ENCODE measurements at regions not wholly inside any gene's neighbourhood (a gene's known extent, or its start where the extent isn't known, plus 50 kb on each side); places are given as distances from the start of the nearest gene placed in this dataset.

DNA sequence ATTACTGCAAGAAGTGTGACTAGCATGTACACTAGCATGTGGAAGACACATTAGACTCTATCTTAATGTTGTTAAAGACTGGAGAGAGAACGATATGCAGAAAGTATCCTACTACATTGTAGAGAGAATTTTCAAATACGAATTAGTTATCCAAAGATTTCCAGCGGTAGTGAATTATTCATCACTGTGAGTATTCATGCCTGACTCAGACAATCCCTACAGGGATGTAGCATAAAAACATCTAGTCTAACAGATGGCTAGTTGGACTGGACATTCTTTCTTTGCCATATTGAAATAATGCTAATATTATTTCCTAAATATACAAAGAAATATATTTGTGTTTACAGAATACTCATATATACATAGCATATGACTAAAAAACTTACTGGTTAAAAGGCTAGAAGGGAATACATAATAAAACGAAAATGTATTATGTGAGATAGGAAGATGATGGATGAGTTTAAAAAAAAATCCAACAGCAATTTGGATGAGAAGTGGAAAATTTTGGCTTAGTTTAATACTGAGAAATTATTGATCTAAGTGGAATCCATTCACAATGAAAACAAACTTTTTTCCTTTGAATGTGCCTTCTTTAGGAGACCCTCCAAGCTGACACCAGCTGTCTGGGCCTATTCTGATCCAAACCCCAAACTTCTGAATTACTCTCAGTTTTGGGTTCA, 580.7 kb downstream of the RFPL4B start:
- dilution Hi-C loops (cut with MboI; ENCODE audit: extremely low pct_ligation_motif_present, low sequenced_read_pairs), result no loop called here

More for the DNA sequence above, 580.7 kb downstream of the RFPL4B start:
- DNase-seq (ENCODE audit: low read depth, low spot score) (no peak), FAIRE-seq (no peak)
- Histone ChIP-seq H3K9me1 (replicated peaks; ENCODE audit: control insufficient read depth, extremely low read depth, insufficient read depth, low read length) (no peaks in the 10 kb centered on the region), H3K36me3 (ENCODE audit: control insufficient read depth in 2 of 2, extremely low read depth in 1 of 2, insufficient read depth in 2 of 2, low read length in 2 of 2) (no peaks in the 10 kb centered on the region), H3K9me3 (replicated peaks; ENCODE audit: control insufficient read depth, insufficient read depth, low read length) (peaks cover 1% of the 10 kb centered on the region), H3K4me1 (ENCODE audit: control insufficient read depth, extremely low read depth, insufficient read depth, low read length) (peaks cover 12% of the 10 kb centered on the region), H4K20me1 (replicated peaks; ENCODE audit: control insufficient read depth, extremely low read depth, insufficient read depth, low read length) (no peaks in the 10 kb centered on the region), H2AFZ (ENCODE audit: low read depth, low read length) (no peak overlapping the region), H3K79me2 (ENCODE audit: control insufficient read depth, insufficient read depth, low read length) (no peaks in the 10 kb centered on the region), H3K9ac (replicated peaks; ENCODE audit: extremely low read depth, insufficient read depth, low read length) (no peak overlapping the region), H3K4me2 (ENCODE audit: insufficient read depth, low read length) (no peak overlapping the region), H3K27ac (ENCODE audit: insufficient read depth, low read depth, low read length) (no peak overlapping the region), H3K4me3 (replicated peaks in 1 of 3; ENCODE audit: insufficient read depth in 1 of 3, low read depth in 1 of 3, low read length in 3 of 3) (no peak overlapping the region), H3K27me3 (ENCODE audit: control insufficient read depth in 2 of 2, insufficient read depth in 2 of 2, low read length in 2 of 2) (no peaks in the 10 kb centered on the region)
- BruUV-seq (replicated peaks), result no TSS peak
- ChIA-PET CTCF (no interaction called here), POLR2A (no interaction called here)
- intact Hi-C loops (cut with micrococcal nuclease), result no loop called here
- TF ChIP-seq FOS (IDR thresholded peaks at IDR 0.05; ENCODE audit: borderline replicate concordance, insufficient read depth, low read length) (no peak), POLR2AphosphoS5 (IDR thresholded peaks at IDR 0.05; ENCODE audit: insufficient read depth, low read depth, low read length) (no peak), GATA2 (IDR thresholded peaks at IDR 0.05; ENCODE audit: insufficient read depth, insufficient read length, low read depth, low read length) (no peak), EZH2 (IDR thresholded peaks at IDR 0.05; ENCODE audit: borderline replicate concordance, low read depth, low read length, severe bottlenecking) (no peak), JUN (IDR thresholded peaks at IDR 0.05; ENCODE audit: borderline replicate concordance, insufficient read depth, insufficient read length, low read depth) (no peak), MYC (IDR thresholded peaks at IDR 0.05; ENCODE audit: low read depth, low read length) (no peak), POLR2A (IDR thresholded peaks at IDR 0.05; ENCODE audit: low read depth, low read length) (no peak)
- TF ChIP-seq, protein P1, sequence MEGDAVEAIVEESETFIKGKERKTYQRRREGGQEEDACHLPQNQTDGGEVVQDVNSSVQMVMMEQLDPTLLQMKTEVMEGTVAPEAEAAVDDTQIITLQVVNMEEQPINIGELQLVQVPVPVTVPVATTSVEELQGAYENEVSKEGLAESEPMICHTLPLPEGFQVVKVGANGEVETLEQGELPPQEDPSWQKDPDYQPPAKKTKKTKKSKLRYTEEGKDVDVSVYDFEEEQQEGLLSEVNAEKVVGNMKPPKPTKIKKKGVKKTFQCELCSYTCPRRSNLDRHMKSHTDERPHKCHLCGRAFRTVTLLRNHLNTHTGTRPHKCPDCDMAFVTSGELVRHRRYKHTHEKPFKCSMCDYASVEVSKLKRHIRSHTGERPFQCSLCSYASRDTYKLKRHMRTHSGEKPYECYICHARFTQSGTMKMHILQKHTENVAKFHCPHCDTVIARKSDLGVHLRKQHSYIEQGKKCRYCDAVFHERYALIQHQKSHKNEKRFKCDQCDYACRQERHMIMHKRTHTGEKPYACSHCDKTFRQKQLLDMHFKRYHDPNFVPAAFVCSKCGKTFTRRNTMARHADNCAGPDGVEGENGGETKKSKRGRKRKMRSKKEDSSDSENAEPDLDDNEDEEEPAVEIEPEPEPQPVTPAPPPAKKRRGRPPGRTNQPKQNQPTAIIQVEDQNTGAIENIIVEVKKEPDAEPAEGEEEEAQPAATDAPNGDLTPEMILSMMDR (IDR thresholded peaks at IDR 0.05; ENCODE audit: extremely low read depth in 1 of 2, insufficient read depth in 1 of 2, low read depth in 1 of 2, low read length in 2 of 2), result no peak
- TF ChIP-seq, protein P2, sequence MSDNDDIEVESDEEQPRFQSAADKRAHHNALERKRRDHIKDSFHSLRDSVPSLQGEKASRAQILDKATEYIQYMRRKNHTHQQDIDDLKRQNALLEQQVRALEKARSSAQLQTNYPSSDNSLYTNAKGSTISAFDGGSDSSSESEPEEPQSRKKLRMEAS (IDR thresholded peaks at IDR 0.05; ENCODE audit: insufficient read depth, insufficient read length), result no peak

Measured in endothelial cell of umbilical vein (primary cell).